ENCODE measurements at regions not wholly inside any gene's neighbourhood (a gene's known extent, or its start where the extent isn't known, plus 50 kb on each side); places are given as distances from the start of the nearest gene placed in this dataset.
"Not testable (repeated sequence)": the region's sequence is repeated elsewhere in the genome, so short reads cannot be mapped to it uniquely, and the experiment has no call there.

DNA sequence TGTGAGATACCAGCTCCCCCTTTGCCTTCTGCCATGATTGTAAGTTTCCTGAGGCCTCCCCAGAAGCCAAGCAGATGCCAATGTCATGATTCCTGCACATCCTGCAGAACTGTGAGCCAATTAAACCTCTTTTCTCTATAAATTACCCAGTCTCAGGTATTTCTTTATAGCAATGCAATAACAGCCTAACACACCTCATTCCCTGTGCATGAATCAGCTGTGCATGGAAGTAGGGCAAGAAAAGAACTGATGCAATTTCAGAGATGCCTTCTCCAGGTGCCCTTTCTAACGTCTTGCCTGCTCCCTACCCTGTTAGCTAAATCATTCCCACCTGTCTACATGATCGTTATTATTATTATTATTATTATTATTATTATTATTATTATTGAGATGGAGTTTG lies 230.9 kb downstream of the RAB11FIP2 start:
- in situ Hi-C loops (cut with MboI); DNase-seq (ENCODE audit: low read depth, low spot score); BruUV-seq (replicated peaks); H3K79me2 ChIP-seq (ENCODE audit: control insufficient read depth, insufficient read depth, low read length); FAIRE-seq; H3K36me3 ChIP-seq (ENCODE audit: control insufficient read depth in 2 of 2, insufficient read depth in 2 of 2, low read length in 1 of 2); H3K27me3 ChIP-seq (replicated peaks in 1 of 2; ENCODE audit: control insufficient read depth in 2 of 2, insufficient read depth in 2 of 2, low read length in 1 of 2); H3K27ac ChIP-seq (ENCODE audit: control insufficient read depth, insufficient read depth); H4K20me1 ChIP-seq (ENCODE audit: control insufficient read depth, insufficient read depth); POLR2A ChIA-PET; ATAC-seq; CTCF ChIA-PET; RAD21 ChIA-PET (ENCODE audit: unreplicated experiment); intact Hi-C loops (cut with micrococcal nuclease; ENCODE audit: unreplicated experiment); H3K4me3 ChIP-seq; H3K4me1 ChIP-seq (ENCODE audit: control insufficient read depth, insufficient read depth, low read length); H3K4me2 ChIP-seq (ENCODE audit: control insufficient read depth, insufficient read depth); H2AFZ ChIP-seq (ENCODE audit: control insufficient read depth, low read depth, low read length); SMC1A ChIA-PET (ENCODE audit: uncharacterized antibody, unreplicated experiment); H3K9ac ChIP-seq (ENCODE audit: control insufficient read depth, insufficient read depth, low read length); H3K9me3 ChIP-seq (replicated peaks; ENCODE audit: control insufficient read depth, insufficient read depth, low read length): not testable (repeated sequence)
- WGBS (ENCODE audit: insufficient coverage, insufficient replicate concordance, low lambda C conversion rate, missing lambda C conversion rate): 24% methylated on average over 2 of the region's 2 CpGs

DNA sequence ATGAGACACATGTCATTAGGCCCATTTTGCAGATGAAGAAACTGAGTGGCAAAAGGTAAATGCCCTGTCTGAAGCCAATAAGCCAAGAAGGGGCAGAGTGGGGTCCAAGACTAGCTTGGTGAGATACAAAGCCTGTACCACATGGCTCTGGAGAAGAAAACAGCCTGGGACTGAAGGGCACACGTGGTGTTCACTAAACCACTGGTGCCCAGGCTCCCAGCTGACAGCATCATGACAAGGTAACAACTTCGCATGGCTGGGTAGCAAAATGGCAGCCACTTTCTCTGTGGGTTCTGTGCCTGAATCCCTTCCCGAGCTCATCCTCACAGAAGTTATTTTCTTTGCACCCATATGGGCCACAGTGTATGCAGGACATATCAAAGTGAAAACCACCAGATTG lies 229.6 kb downstream of the RAB11FIP2 start:
- DNase-seq (ENCODE audit: low read depth, low spot score) (no peak), FAIRE-seq (no peak), ATAC-seq (no peak)
- Histone ChIP-seq H2AFZ (ENCODE audit: control insufficient read depth, low read depth, low read length) (no peak overlapping the region), H3K4me3 (no peak overlapping the region), H3K36me3 (ENCODE audit: control insufficient read depth in 2 of 2, insufficient read depth in 2 of 2, low read length in 1 of 2) (no peaks in the 10 kb centered on the region), H3K9me3 (replicated peaks; ENCODE audit: control insufficient read depth, insufficient read depth, low read length) (no peaks in the 10 kb centered on the region; the same call in 2 of the 3 replicates), H3K79me2 (ENCODE audit: control insufficient read depth, insufficient read depth, low read length) (no peaks in the 10 kb centered on the region), H3K27ac (ENCODE audit: control insufficient read depth, insufficient read depth) (no peak overlapping the region), H3K9ac (ENCODE audit: control insufficient read depth, insufficient read depth, low read length) (no peak overlapping the region), H3K4me1 (ENCODE audit: control insufficient read depth, insufficient read depth, low read length) (no peaks in the 10 kb centered on the region), H3K27me3 (replicated peaks in 1 of 2; ENCODE audit: control insufficient read depth in 2 of 2, insufficient read depth in 2 of 2, low read length in 1 of 2) (no peaks in the 10 kb centered on the region), H3K4me2 (ENCODE audit: control insufficient read depth, insufficient read depth) (no peak overlapping the region), H4K20me1 (ENCODE audit: control insufficient read depth, insufficient read depth) (no peaks in the 10 kb centered on the region)
- in situ Hi-C loops (cut with MboI): no loop called here
- RAD21 ChIA-PET (ENCODE audit: unreplicated experiment): no interaction called here
- intact Hi-C loops (cut with micrococcal nuclease; ENCODE audit: unreplicated experiment): no loop called here
- BruUV-seq (replicated peaks): no TSS peak
- SMC1A ChIA-PET (ENCODE audit: uncharacterized antibody, unreplicated experiment): no interaction called here
- 34% methylated on average over 3 of the region's 3 CpGs for WGBS (ENCODE audit: insufficient coverage, insufficient replicate concordance, low lambda C conversion rate, missing lambda C conversion rate)
- no peak for TF ChIP-seq NFXL1 (IDR thresholded peaks at IDR 0.05; ENCODE audit: borderline replicate concordance)
- no peak for TF ChIP-seq SUZ12 (IDR thresholded peaks at IDR 0.05; ENCODE audit: unreplicated experiment)
- no peak for TF ChIP-seq RAD21 (IDR thresholded peaks at IDR 0.05; ENCODE audit: insufficient read depth, low read depth, low read length)
- POLR2A ChIA-PET: no interaction called here
- CTCF ChIA-PET: no interaction called here

All from GM12878 (cell line).